ENCODE measurements at regions not wholly inside any gene's neighbourhood (a gene's known extent, or its start where the extent isn't known, plus 50 kb on each side); places are given as distances from the start of the nearest gene placed in this dataset.
"Not testable (repeated sequence)": the region's sequence is repeated elsewhere in the genome, so short reads cannot be mapped to it uniquely, and the experiment has no call there.

GRCh38 chr6:137717074-137718073 is 149.7 kb upstream of the TNFAIP3 start:
- Histone ChIP-seq H3K9me3 (no peaks in the 10 kb centered on the region), H3K27ac (no peak overlapping the region), H3K27me3 (no peaks in the 10 kb centered on the region), H3K4me3 (no peak overlapping the region), H3K4me1 (no peaks in the 10 kb centered on the region), H3K36me3 (ENCODE audit: low read depth, missing control alignments) (no peaks in the 10 kb centered on the region)
- DNase-seq: no peak
- no peak for TF ChIP-seq POLR2A (IDR thresholded peaks at IDR 0.05)
- no peak for TF ChIP-seq CTCF (IDR thresholded peaks at IDR 0.05)
- 85 to 92% methylated on average over 7 of the region's 7 CpGs for WGBS, 2 donors
- intact Hi-C loops (cut with DNase I; ENCODE audit: low total_unique reads): no loop called here

- DNase-seq; intact Hi-C loops (cut with DNase I; ENCODE audit: low total_unique reads); H3K27ac ChIP-seq; H3K9me3 ChIP-seq; H3K36me3 ChIP-seq (ENCODE audit: low read depth, missing control alignments); H3K4me1 ChIP-seq; H3K4me3 ChIP-seq; H3K27me3 ChIP-seq: not testable (repeated sequence)
- WGBS, 2 donors: 93% methylated on average over 5 of the region's 5 CpGs
These were observed 148.2 kb upstream of the TNFAIP3 start for GRCh38 chr6:137718903-137719302.

GRCh38 chr6:137722749-137723272 is 144.2 kb upstream of the TNFAIP3 start:
- Histone ChIP-seq H3K27ac (peak overlapping the region in 1 of 2 donors; percentile 59), H3K4me1 (peaks cover 7% of the 10 kb centered on the region), H3K36me3 (ENCODE audit: low read depth, missing control alignments) (no peaks in the 10 kb centered on the region), H3K27me3 (no peaks in the 10 kb centered on the region), H3K9me3 (no peaks in the 10 kb centered on the region), H3K4me3 (no peak overlapping the region)
- TF ChIP-seq POLR2A (IDR thresholded peaks at IDR 0.05) (no peak), CTCF (IDR thresholded peaks at IDR 0.05) (no peak)
- WGBS, 2 donors: 65 to 72% methylated on average over 5 of the region's 5 CpGs
- DNase-seq: no peak
- intact Hi-C loops (cut with DNase I; ENCODE audit: low total_unique reads): no loop called here

- WGBS, 2 donors: 76 to 78% methylated on average over 4 of the region's 4 CpGs
- no peak for TF ChIP-seq POLR2A (IDR thresholded peaks at IDR 0.05)
- no peak for TF ChIP-seq CTCF (IDR thresholded peaks at IDR 0.05)
- Histone ChIP-seq H3K4me1 (peaks cover 7% of the 10 kb centered on the region), H3K27me3 (no peaks in the 10 kb centered on the region), H3K27ac (no peak overlapping the region), H3K9me3 (no peaks in the 10 kb centered on the region), H3K4me3 (no peak overlapping the region), H3K36me3 (ENCODE audit: low read depth, missing control alignments) (no peaks in the 10 kb centered on the region)
- DNase-seq: no peak
- intact Hi-C loops (cut with DNase I; ENCODE audit: low total_unique reads): no loop called here
These were observed 143.6 kb upstream of the TNFAIP3 start for GRCh38 chr6:137723273-137724017.

GRCh38 chr6:137724018-137724403 is 143.0 kb upstream of the TNFAIP3 start:
- Histone ChIP-seq H3K27me3 (no peaks in the 10 kb centered on the region), H3K4me1 (peaks cover 10% of the 10 kb centered on the region), H3K36me3 (ENCODE audit: low read depth, missing control alignments) (no peaks in the 10 kb centered on the region), H3K4me3 (no peak overlapping the region), H3K9me3 (no peaks in the 10 kb centered on the region), H3K27ac (no peak overlapping the region)
- TF ChIP-seq POLR2A (IDR thresholded peaks at IDR 0.05) (no peak), CTCF (IDR thresholded peaks at IDR 0.05) (no peak)
- DNase-seq: no peak
- intact Hi-C loops (cut with DNase I; ENCODE audit: low total_unique reads): no loop called here
- WGBS, 2 donors: 81 to 93% methylated on average over 3 of the region's 3 CpGs
